ENCODE measurements at regions not wholly inside any gene's neighbourhood (a gene's known extent, or its start where the extent isn't known, plus 50 kb on each side); places are given as distances from the start of the nearest gene placed in this dataset.

DNA sequence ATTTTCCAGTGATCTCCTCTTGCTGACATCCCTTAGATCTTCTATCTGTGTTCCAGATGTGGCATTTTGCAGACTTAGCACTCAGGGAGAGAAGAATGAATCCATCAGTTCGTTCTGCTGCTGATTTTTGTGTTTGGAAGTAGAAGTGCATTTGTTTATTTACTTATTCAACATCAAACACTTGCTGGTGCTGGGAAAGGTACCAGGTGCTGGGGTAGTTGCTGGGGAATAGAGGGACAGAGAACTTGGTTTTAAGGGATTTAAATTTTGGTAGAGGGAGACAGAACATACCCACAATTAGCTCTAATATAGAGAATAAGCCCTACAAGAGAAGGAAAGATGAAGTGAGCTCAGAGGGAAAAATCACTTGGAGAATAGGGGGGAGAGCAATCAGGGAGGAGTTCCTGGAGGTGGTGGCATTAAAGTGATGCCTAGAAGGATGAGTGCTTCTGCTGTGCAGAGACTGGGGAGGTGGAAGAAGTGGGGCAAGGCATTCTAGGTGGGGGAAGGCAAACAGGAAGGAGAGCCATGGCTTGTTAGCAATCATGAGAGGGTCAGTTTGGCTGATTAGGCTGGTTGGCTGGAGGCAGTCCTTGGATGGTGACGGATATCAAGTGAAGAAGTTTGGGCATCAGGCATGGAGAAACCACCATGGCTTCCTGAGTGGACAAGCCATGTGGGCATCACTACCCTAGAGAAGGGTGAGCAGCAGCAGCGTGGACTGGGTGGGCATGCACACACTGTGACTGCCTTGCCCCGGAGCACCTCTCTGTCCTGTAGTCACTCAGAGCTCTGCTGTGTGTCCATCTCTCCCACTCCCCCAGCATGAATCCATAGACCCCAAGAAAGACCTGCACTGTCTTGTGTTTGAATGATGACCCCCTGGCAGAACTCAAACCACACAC lies 197.3 kb downstream of the OPA1 start:
- no peaks in the 10 kb centered on the region for H3K36me3 ChIP-seq (ENCODE audit: control insufficient read depth in 2 of 2, insufficient read depth in 2 of 2, low read length in 2 of 2)
- peaks cover 10 to 13% of the 10 kb centered on the region in 2 donors for H3K4me1 ChIP-seq (ENCODE audit: control insufficient read depth in 2 of 2, insufficient read depth in 2 of 2, low read length in 2 of 2)
- no peak overlapping the region for H3K27ac ChIP-seq (ENCODE audit: low read depth in 2 of 2, low read length in 2 of 2)
- no peak overlapping the region for H3K9ac ChIP-seq (ENCODE audit: low read depth in 1 of 2, low read length in 2 of 2)
- no peaks in the 10 kb centered on the region for H3K9me3 ChIP-seq (ENCODE audit: control insufficient read depth in 2 of 2, low read length in 2 of 2)
- H3K27me3 ChIP-seq (ENCODE audit: control insufficient read depth in 2 of 2, insufficient read depth in 2 of 2, low read length in 2 of 2) = peaks cover 0 to 2% of the 10 kb centered on the region in 2 donors
- no peak overlapping the region for H3K4me3 ChIP-seq (ENCODE audit: low read length in 2 of 2)

- H3K36me3 ChIP-seq (ENCODE audit: control insufficient read depth in 2 of 2, insufficient read depth in 2 of 2, low read length in 2 of 2) = no peaks in the 10 kb centered on the region
- peaks cover 10 to 13% of the 10 kb centered on the region in 2 donors for H3K4me1 ChIP-seq (ENCODE audit: control insufficient read depth in 2 of 2, insufficient read depth in 2 of 2, low read length in 2 of 2)
- no peak overlapping the region for H3K4me3 ChIP-seq (ENCODE audit: low read length in 2 of 2)
- no peak overlapping the region for H3K27ac ChIP-seq (ENCODE audit: low read depth in 2 of 2, low read length in 2 of 2)
- no peak overlapping the region for H3K9ac ChIP-seq (ENCODE audit: low read depth in 1 of 2, low read length in 2 of 2)
- H3K9me3 ChIP-seq (ENCODE audit: control insufficient read depth in 2 of 2, low read length in 2 of 2) = no peaks in the 10 kb centered on the region
- peaks cover 0 to 2% of the 10 kb centered on the region in 2 donors for H3K27me3 ChIP-seq (ENCODE audit: control insufficient read depth in 2 of 2, insufficient read depth in 2 of 2, low read length in 2 of 2)
Measured at GRCh38 chr3:193791041-193792032, 198.3 kb downstream of the OPA1 start.

GRCh38 chr3:193793123-193793522 lies 200.1 kb downstream of the OPA1 start:
- Histone ChIP-seq H3K27ac (ENCODE audit: low read depth in 2 of 2, low read length in 2 of 2) (no peak overlapping the region), H3K4me1 (ENCODE audit: control insufficient read depth in 2 of 2, insufficient read depth in 2 of 2, low read length in 2 of 2) (peaks cover 7 to 13% of the 10 kb centered on the region in 2 donors), H3K9me3 (ENCODE audit: control insufficient read depth in 2 of 2, low read length in 2 of 2) (no peaks in the 10 kb centered on the region), H3K27me3 (ENCODE audit: control insufficient read depth in 2 of 2, insufficient read depth in 2 of 2, low read length in 2 of 2) (no peaks in the 10 kb centered on the region), H3K4me3 (ENCODE audit: low read length in 2 of 2) (no peak overlapping the region), H3K9ac (ENCODE audit: low read depth in 1 of 2, low read length in 2 of 2) (no peak overlapping the region), H3K36me3 (ENCODE audit: control insufficient read depth in 2 of 2, insufficient read depth in 2 of 2, low read length in 2 of 2) (no peaks in the 10 kb centered on the region)

GRCh38 chr3:193794002-193794881 lies 201.2 kb downstream of the OPA1 start:
- H3K27ac ChIP-seq (ENCODE audit: low read depth in 2 of 2, low read length in 2 of 2) = no peak overlapping the region

GRCh38 chr3:193795062-193795690 lies 202.2 kb downstream of the OPA1 start:
- H3K27ac ChIP-seq (ENCODE audit: low read depth in 2 of 2, low read length in 2 of 2) = no peak overlapping the region
- H3K9ac ChIP-seq (ENCODE audit: low read depth in 1 of 2, low read length in 2 of 2) = no peak overlapping the region
- peaks cover 2 to 6% of the 10 kb centered on the region in 2 donors for H3K4me1 ChIP-seq (ENCODE audit: control insufficient read depth in 2 of 2, insufficient read depth in 2 of 2, low read length in 2 of 2)
- H3K27me3 ChIP-seq (ENCODE audit: control insufficient read depth in 2 of 2, insufficient read depth in 2 of 2, low read length in 2 of 2) = no peaks in the 10 kb centered on the region
- no peaks in the 10 kb centered on the region for H3K9me3 ChIP-seq (ENCODE audit: control insufficient read depth in 2 of 2, low read length in 2 of 2)
- no peak overlapping the region for H3K4me3 ChIP-seq (ENCODE audit: low read length in 2 of 2)
- H3K36me3 ChIP-seq (ENCODE audit: control insufficient read depth in 2 of 2, insufficient read depth in 2 of 2, low read length in 2 of 2) = no peaks in the 10 kb centered on the region

More at GRCh38 chr3:193794002-193794881, 201.2 kb downstream of the OPA1 start:
- H3K36me3 ChIP-seq (ENCODE audit: control insufficient read depth in 2 of 2, insufficient read depth in 2 of 2, low read length in 2 of 2) = no peaks in the 10 kb centered on the region
- H3K4me1 ChIP-seq (ENCODE audit: control insufficient read depth in 2 of 2, insufficient read depth in 2 of 2, low read length in 2 of 2) = peaks cover 2 to 6% of the 10 kb centered on the region in 2 donors
- H3K9ac ChIP-seq (ENCODE audit: low read depth in 1 of 2, low read length in 2 of 2) = no peak overlapping the region
- H3K27me3 ChIP-seq (ENCODE audit: control insufficient read depth in 2 of 2, insufficient read depth in 2 of 2, low read length in 2 of 2) = no peaks in the 10 kb centered on the region
- no peaks in the 10 kb centered on the region for H3K9me3 ChIP-seq (ENCODE audit: control insufficient read depth in 2 of 2, low read length in 2 of 2)
- H3K4me3 ChIP-seq (ENCODE audit: low read length in 2 of 2) = no peak overlapping the region

DNA sequence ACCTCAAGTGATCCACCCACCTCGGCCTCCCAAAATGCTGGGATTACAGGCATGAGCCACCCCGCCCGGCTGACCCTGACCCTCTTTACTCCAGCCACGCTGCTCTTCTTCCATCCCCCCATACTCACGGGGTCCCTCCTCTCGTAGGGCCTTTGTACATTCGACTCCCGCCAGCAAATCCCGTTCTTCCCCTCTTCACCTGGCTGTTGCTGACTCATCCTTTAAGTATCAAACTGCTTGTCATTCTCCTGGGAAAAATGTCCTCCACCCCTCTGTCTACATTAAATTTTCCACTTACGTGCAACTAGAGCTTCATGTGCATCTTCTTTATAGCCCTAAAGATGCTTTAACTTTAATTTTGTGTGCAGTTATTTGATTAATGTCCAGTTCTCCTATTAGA lies 203.1 kb downstream of the OPA1 start:
- H3K27me3 ChIP-seq (ENCODE audit: control insufficient read depth in 2 of 2, insufficient read depth in 2 of 2, low read length in 2 of 2) = no peaks in the 10 kb centered on the region
- no peak overlapping the region for H3K27ac ChIP-seq (ENCODE audit: low read depth in 2 of 2, low read length in 2 of 2)
- H3K9me3 ChIP-seq (ENCODE audit: control insufficient read depth in 2 of 2, low read length in 2 of 2) = no peaks in the 10 kb centered on the region
- H3K9ac ChIP-seq (ENCODE audit: low read depth in 1 of 2, low read length in 2 of 2) = no peak overlapping the region
- H3K36me3 ChIP-seq (ENCODE audit: control insufficient read depth in 2 of 2, insufficient read depth in 2 of 2, low read length in 2 of 2) = no peaks in the 10 kb centered on the region
- H3K4me3 ChIP-seq (ENCODE audit: low read length in 2 of 2) = no peak overlapping the region
- peaks cover 1 to 5% of the 10 kb centered on the region in 2 donors for H3K4me1 ChIP-seq (ENCODE audit: control insufficient read depth in 2 of 2, insufficient read depth in 2 of 2, low read length in 2 of 2)

DNA sequence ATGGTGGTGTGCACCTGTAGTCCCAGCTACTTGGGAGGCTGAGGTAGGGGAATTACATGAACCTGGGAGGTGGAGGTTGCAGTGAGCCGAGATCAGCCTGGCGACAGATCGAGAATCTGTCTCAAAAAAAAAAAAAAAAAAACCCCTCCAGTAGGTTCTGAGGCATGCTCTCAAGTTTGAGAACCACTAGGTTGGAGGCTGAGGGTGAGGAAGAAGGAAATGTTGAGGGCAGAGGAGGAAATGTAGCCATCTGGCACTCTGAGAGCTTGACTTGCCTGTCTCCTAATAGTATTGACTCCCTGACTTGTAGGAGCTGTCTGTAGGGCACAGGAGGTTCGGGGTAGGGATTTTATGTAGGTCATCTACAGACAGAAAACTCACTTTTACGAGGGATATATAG lies 204.6 kb downstream of the OPA1 start:
- Histone ChIP-seq H3K36me3 (ENCODE audit: control insufficient read depth in 2 of 2, insufficient read depth in 2 of 2, low read length in 2 of 2) (no peaks in the 10 kb centered on the region), H3K4me3 (ENCODE audit: low read length in 2 of 2) (no peak overlapping the region), H3K4me1 (ENCODE audit: control insufficient read depth in 2 of 2, insufficient read depth in 2 of 2, low read length in 2 of 2) (no peaks in the 10 kb centered on the region), H3K9me3 (ENCODE audit: control insufficient read depth in 2 of 2, low read length in 2 of 2) (no peaks in the 10 kb centered on the region), H3K9ac (ENCODE audit: low read depth in 1 of 2, low read length in 2 of 2) (no peak overlapping the region), H3K27ac (ENCODE audit: low read depth in 2 of 2, low read length in 2 of 2) (no peak overlapping the region), H3K27me3 (ENCODE audit: control insufficient read depth in 2 of 2, insufficient read depth in 2 of 2, low read length in 2 of 2) (no peaks in the 10 kb centered on the region)

GRCh38 chr3:193798051-193798450 lies 205.0 kb downstream of the OPA1 start:
- Histone ChIP-seq H3K9ac (ENCODE audit: low read depth in 1 of 2, low read length in 2 of 2) (no peak overlapping the region), H3K4me3 (ENCODE audit: low read length in 2 of 2) (no peak overlapping the region), H3K27me3 (ENCODE audit: control insufficient read depth in 2 of 2, insufficient read depth in 2 of 2, low read length in 2 of 2) (no peaks in the 10 kb centered on the region), H3K4me1 (ENCODE audit: control insufficient read depth in 2 of 2, insufficient read depth in 2 of 2, low read length in 2 of 2) (no peaks in the 10 kb centered on the region), H3K36me3 (ENCODE audit: control insufficient read depth in 2 of 2, insufficient read depth in 2 of 2, low read length in 2 of 2) (no peaks in the 10 kb centered on the region), H3K9me3 (ENCODE audit: control insufficient read depth in 2 of 2, low read length in 2 of 2) (no peaks in the 10 kb centered on the region), H3K27ac (ENCODE audit: low read depth in 2 of 2, low read length in 2 of 2) (no peak overlapping the region)

Data from mucosa of rectum (tissue), 2 donors.